GM23338 (cell line): ENCODE measurements at regions not wholly inside any gene's neighbourhood (a gene's known extent, or its start where the extent isn't known, plus 50 kb on each side); places are given as distances from the start of the nearest gene placed in this dataset.
"Not testable (repeated sequence)": the region's sequence is repeated elsewhere in the genome, so short reads cannot be mapped to it uniquely, and the experiment has no call there.

ENCODE experiments used
- ATAC-seq: fragments of 200-7000 bp; cut with Tn5 transposase; 3 replicates; pipeline ENCODE4 v1.9.1; 2020
- DNase-seq: peaks from one replicate; pipeline ENCODE4 v3.0.0-alpha.2; 2015; ENCODE audit warnings: low spot score
- H2AFZ ChIP-seq: fragments of 200-600 bp; sonication (generic); 2 replicates; pipeline ENCODE4 v1.8.0; 2016; ENCODE audit warnings: antibody characterized with exemption, mild to moderate bottlenecking, moderate library complexity
- H3F3A ChIP-seq: fragments of 200-600 bp; sonication (generic); replicated peaks from 2 replicates; pipeline ENCODE4 v1.8.0; 2017; ENCODE audit warnings: antibody characterized with exemption, mixed run types, low read depth
- H3K27ac ChIP-seq: fragments of 200-600 bp; sonication (generic); 2 replicates; pipeline ENCODE4 v1.6.1; 2016; ENCODE audit warnings: low read depth
- H3K27me3 ChIP-seq: fragments of 200-600 bp; sonication (generic); 2 replicates; pipeline ENCODE4 v1.8.0; 2016; ENCODE audit warnings: mild to moderate bottlenecking, mixed run types, moderate library complexity; ENCODE audit not compliant: insufficient read depth
- H3K36me3 ChIP-seq: fragments of 200-600 bp; sonication (generic); 2 replicates; pipeline ENCODE4 v1.8.0; 2016; ENCODE audit warnings: mild to moderate bottlenecking; ENCODE audit not compliant: insufficient read depth
- H3K4me1 ChIP-seq: fragments of 200-600 bp; sonication (generic); 2 replicates; pipeline ENCODE4 v1.8.0; 2016; ENCODE audit warnings: mild to moderate bottlenecking, moderate library complexity; ENCODE audit not compliant: insufficient read depth
- H3K4me2 ChIP-seq: fragments of 200-600 bp; sonication (generic); 2 replicates; pipeline ENCODE4 v1.7.1; 2017; ENCODE audit warnings: mixed run types
- H3K4me3 ChIP-seq: fragments of 200-600 bp; sonication (generic); 2 replicates; pipeline ENCODE4 v1.6.1; 2016; ENCODE audit warnings: mixed run types
- H3K79me2 ChIP-seq: fragments of 200-600 bp; sonication (generic); replicated peaks from 2 replicates; pipeline ENCODE4 v1.8.0; 2017; ENCODE audit warnings: mild to moderate bottlenecking; ENCODE audit not compliant: insufficient read depth
- H3K9me2 ChIP-seq: fragments of 200-600 bp; sonication (generic); 2 replicates; pipeline ENCODE4 v1.8.0; 2017; ENCODE audit not compliant: insufficient read depth
- H4K20me1 ChIP-seq: fragments of 200-600 bp; sonication (generic); replicated peaks from 2 replicates; pipeline ENCODE4 v1.8.0; 2017; ENCODE audit warnings: mild to moderate bottlenecking; ENCODE audit not compliant: insufficient read depth
- H3K27ac Mint-ChIP-seq: 2 replicates; pipeline ENCODE4 v1.8.0; 2020; ENCODE audit warnings: inconsistent platforms, mild to moderate bottlenecking, moderate library complexity, mixed read lengths
- H3K27me3 Mint-ChIP-seq: 3 replicates; pipeline ENCODE4 v1.8.0; 2022; ENCODE audit warnings: low read depth, mild to moderate bottlenecking, moderate library complexity, mixed read lengths, inconsistent platforms; ENCODE audit not compliant: insufficient read depth, poor library complexity
- H3K36me3 Mint-ChIP-seq: 3 replicates; pipeline ENCODE4 v1.8.0; 2021; ENCODE audit warnings: low read depth, mild to moderate bottlenecking, inconsistent platforms, moderate library complexity, mixed read lengths
- H3K4me1 Mint-ChIP-seq: 3 replicates; pipeline ENCODE4 v1.8.0; 2020; ENCODE audit warnings: mild to moderate bottlenecking, inconsistent platforms, mixed read lengths
- H3K4me3 Mint-ChIP-seq: 3 replicates; pipeline ENCODE4 v1.8.0; 2021; ENCODE audit warnings: moderate library complexity, mild to moderate bottlenecking, inconsistent platforms, mixed read lengths
- H3K9me3 Mint-ChIP-seq: 3 replicates; pipeline ENCODE4 v1.8.0; 2020; ENCODE audit warnings: moderate library complexity, mild to moderate bottlenecking, inconsistent platforms, mixed read lengths
- NANOG ChIP-seq: IDR thresholded peaks from 2 replicates; pipeline ENCODE4 v1.6.1; 2016; ENCODE audit warnings: antibody characterized with exemption, borderline replicate concordance

GRCh38 chr15:47095833-47096232, 621.5 kb upstream of the SEMA6D start:
- H3K27ac Mint-ChIP-seq = no peak overlapping the region

GRCh38 chr15:47098526-47098925, 618.8 kb upstream of the SEMA6D start:
- H3K27ac ChIP-seq, H3K4me2 ChIP-seq, ATAC-seq, H2AFZ ChIP-seq, H3K27me3 ChIP-seq, H3K4me3 Mint-ChIP-seq, H4K20me1 ChIP-seq, H3K4me1 Mint-ChIP-seq, H3K4me3 ChIP-seq, H3K4me1 ChIP-seq, H3K36me3 Mint-ChIP-seq, H3K9me2 ChIP-seq, H3K36me3 ChIP-seq, H3K27me3 Mint-ChIP-seq, H3K27ac Mint-ChIP-seq, H3F3A ChIP-seq, H3K79me2 ChIP-seq, DNase-seq: not testable (repeated sequence)
- H3K9me3 Mint-ChIP-seq = peaks cover 43% of the 10 kb centered on the region

More at GRCh38 chr15:47095833-47096232, 621.5 kb upstream of the SEMA6D start:
- Histone ChIP-seq H4K20me1 (no peaks in the 10 kb centered on the region), H3K27me3 (no peaks in the 10 kb centered on the region), H3K27ac (no peak overlapping the region), H3K4me3 (no peak overlapping the region), H3F3A (no peaks in the 10 kb centered on the region), H3K36me3 (no peaks in the 10 kb centered on the region), H3K4me1 (no peaks in the 10 kb centered on the region), H3K4me2 (no peak overlapping the region), H3K9me2 (no peaks in the 10 kb centered on the region), H3K79me2 (no peaks in the 10 kb centered on the region), H2AFZ (no peak overlapping the region)
- Mint-ChIP-seq H3K9me3 (peaks cover 54% of the 10 kb centered on the region), H3K4me3 (no peak overlapping the region), H3K36me3 (peaks cover 4% of the 10 kb centered on the region; the same call in 1 of the 3 replicates), H3K4me1 (no peaks in the 10 kb centered on the region), H3K27me3 (no peaks in the 10 kb centered on the region)
- ATAC-seq = no peak
- DNase-seq = no peak
- TF ChIP-seq NANOG = no peak

GRCh38 chr15:47099801-47100200, 617.5 kb upstream of the SEMA6D start:
- not testable (repeated sequence) for H3K79me2 ChIP-seq, H3K27me3 Mint-ChIP-seq, DNase-seq, ATAC-seq, H3K9me2 ChIP-seq, H3K27ac Mint-ChIP-seq, H3K4me3 Mint-ChIP-seq, H3K36me3 Mint-ChIP-seq, H3K36me3 ChIP-seq, H3K4me1 Mint-ChIP-seq, H3K4me1 ChIP-seq, H2AFZ ChIP-seq, H4K20me1 ChIP-seq, H3K27ac ChIP-seq, H3K4me2 ChIP-seq, H3K4me3 ChIP-seq, H3F3A ChIP-seq, H3K27me3 ChIP-seq
- peaks cover 35% of the 10 kb centered on the region for H3K9me3 Mint-ChIP-seq

GRCh38 chr15:47108800-47109199, 608.5 kb upstream of the SEMA6D start:
- H3K4me1 Mint-ChIP-seq, H3K36me3 Mint-ChIP-seq: not testable (repeated sequence)

More at GRCh38 chr15:47108800-47109199, 608.5 kb upstream of the SEMA6D start:
- not testable (repeated sequence) for ATAC-seq, H3K27me3 ChIP-seq, H2AFZ ChIP-seq, DNase-seq, H3K4me1 ChIP-seq, H3K27ac Mint-ChIP-seq, H3K4me3 Mint-ChIP-seq, H3K4me3 ChIP-seq, H3K27ac ChIP-seq, H3K36me3 ChIP-seq, H3K27me3 Mint-ChIP-seq, H3K79me2 ChIP-seq, H4K20me1 ChIP-seq, H3K4me2 ChIP-seq, H3K9me2 ChIP-seq, H3F3A ChIP-seq
- peaks cover 43% of the 10 kb centered on the region for H3K9me3 Mint-ChIP-seq
